ENCODE measurements at regions not wholly inside any gene's neighbourhood (a gene's known extent, or its start where the extent isn't known, plus 50 kb on each side); places are given as distances from the start of the nearest gene placed in this dataset.

GRCh38 chr2:56017784-56018183 is 94.2 kb upstream of the EFEMP1 start:
- no peak overlapping the region for H3K27ac ChIP-seq (ENCODE audit: low read depth, low read length)
- no peak for DNase-seq (ENCODE audit: insufficient read length, low spot score, missing footprints)
- TF ChIP-seq CTCF (IDR thresholded peaks at IDR 0.05; ENCODE audit: extremely low read depth, low read depth, low read length) = no peak

GRCh38 chr2:56018267-56018666 is 94.7 kb upstream of the EFEMP1 start:
- no peak overlapping the region for H2AFZ ChIP-seq (ENCODE audit: low read length)
- no peaks in the 10 kb centered on the region for H3K36me3 ChIP-seq (ENCODE audit: insufficient read depth, low read length)
- no peak overlapping the region for H3K27ac ChIP-seq (ENCODE audit: low read depth, low read length)
- no peak overlapping the region for H3K4me2 ChIP-seq (ENCODE audit: insufficient read depth, low read length)
- no peak for TF ChIP-seq CTCF (IDR thresholded peaks at IDR 0.05; ENCODE audit: extremely low read depth, low read depth, low read length)
- no peak overlapping the region for H3K4me3 ChIP-seq (ENCODE audit: insufficient read depth, low read length)
- peaks cover 5% of the 10 kb centered on the region for H3K27me3 ChIP-seq (ENCODE audit: insufficient read depth, low read length)
- H3K79me2 ChIP-seq (ENCODE audit: insufficient read depth, low read length) = no peaks in the 10 kb centered on the region
- DNase-seq (ENCODE audit: insufficient read length, low spot score, missing footprints) = no peak
- H3K4me1 ChIP-seq (ENCODE audit: insufficient read depth, low read length) = no peaks in the 10 kb centered on the region
- H4K20me1 ChIP-seq (ENCODE audit: insufficient read depth, low read length) = no peaks in the 10 kb centered on the region
- no peaks in the 10 kb centered on the region for H3K9me3 ChIP-seq (ENCODE audit: low read depth, low read length)

More at GRCh38 chr2:56017784-56018183, 94.2 kb upstream of the EFEMP1 start:
- Histone ChIP-seq H3K79me2 (ENCODE audit: insufficient read depth, low read length) (no peaks in the 10 kb centered on the region), H3K4me2 (ENCODE audit: insufficient read depth, low read length) (no peak overlapping the region), H4K20me1 (ENCODE audit: insufficient read depth, low read length) (no peaks in the 10 kb centered on the region), H2AFZ (ENCODE audit: low read length) (no peak overlapping the region), H3K4me3 (ENCODE audit: insufficient read depth, low read length) (no peak overlapping the region), H3K4me1 (ENCODE audit: insufficient read depth, low read length) (no peaks in the 10 kb centered on the region), H3K27me3 (ENCODE audit: insufficient read depth, low read length) (peaks cover 5% of the 10 kb centered on the region), H3K36me3 (ENCODE audit: insufficient read depth, low read length) (no peaks in the 10 kb centered on the region), H3K9me3 (ENCODE audit: low read depth, low read length) (no peaks in the 10 kb centered on the region)

GRCh38 chr2:56021136-56021474 is 97.5 kb upstream of the EFEMP1 start:
- TF ChIP-seq CTCF (IDR thresholded peaks at IDR 0.05; ENCODE audit: extremely low read depth, low read depth, low read length) = no peak
- H3K4me1 ChIP-seq (ENCODE audit: insufficient read depth, low read length) = no peaks in the 10 kb centered on the region
- peaks cover 13% of the 10 kb centered on the region for H3K27me3 ChIP-seq (ENCODE audit: insufficient read depth, low read length)
- H3K9me3 ChIP-seq (ENCODE audit: low read depth, low read length) = no peaks in the 10 kb centered on the region
- no peak overlapping the region for H3K4me3 ChIP-seq (ENCODE audit: insufficient read depth, low read length)
- H3K79me2 ChIP-seq (ENCODE audit: insufficient read depth, low read length) = no peaks in the 10 kb centered on the region
- no peak for DNase-seq (ENCODE audit: insufficient read length, low spot score, missing footprints)
- no peaks in the 10 kb centered on the region for H4K20me1 ChIP-seq (ENCODE audit: insufficient read depth, low read length)
- H3K4me2 ChIP-seq (ENCODE audit: insufficient read depth, low read length) = peak overlapping the region; percentile 13
- H3K27ac ChIP-seq (ENCODE audit: low read depth, low read length) = no peak overlapping the region
- no peak overlapping the region for H2AFZ ChIP-seq (ENCODE audit: low read length)
- no peaks in the 10 kb centered on the region for H3K36me3 ChIP-seq (ENCODE audit: insufficient read depth, low read length)

- H3K36me3 ChIP-seq (ENCODE audit: insufficient read depth, low read length) = no peaks in the 10 kb centered on the region
- no peak for TF ChIP-seq CTCF (IDR thresholded peaks at IDR 0.05; ENCODE audit: extremely low read depth, low read depth, low read length)
- no peaks in the 10 kb centered on the region for H4K20me1 ChIP-seq (ENCODE audit: insufficient read depth, low read length)
- H3K4me1 ChIP-seq (ENCODE audit: insufficient read depth, low read length) = no peaks in the 10 kb centered on the region
- no peak overlapping the region for H3K4me3 ChIP-seq (ENCODE audit: insufficient read depth, low read length)
- peaks cover 13% of the 10 kb centered on the region for H3K27me3 ChIP-seq (ENCODE audit: insufficient read depth, low read length)
- H2AFZ ChIP-seq (ENCODE audit: low read length) = no peak overlapping the region
- H3K4me2 ChIP-seq (ENCODE audit: insufficient read depth, low read length) = no peak overlapping the region
- no peaks in the 10 kb centered on the region for H3K79me2 ChIP-seq (ENCODE audit: insufficient read depth, low read length)
- no peak for DNase-seq (ENCODE audit: insufficient read length, low spot score, missing footprints)
- H3K27ac ChIP-seq (ENCODE audit: low read depth, low read length) = no peak overlapping the region
- no peaks in the 10 kb centered on the region for H3K9me3 ChIP-seq (ENCODE audit: low read depth, low read length)
These were observed 98.0 kb upstream of the EFEMP1 start for GRCh38 chr2:56021579-56021978.

Data from osteoblast (primary cell).